IMR-90 (cell line): ENCODE measurements at regions not wholly inside any gene's neighbourhood (a gene's known extent, or its start where the extent isn't known, plus 50 kb on each side); places are given as distances from the start of the nearest gene placed in this dataset.

ENCODE experiments used
- ATAC-seq: fragments of 200-7000 bp; cut with Tn5 transposase; 2 replicates; pipeline ENCODE4 v1.9.1; 2020; ENCODE audit warnings: low read depth, mild to moderate bottlenecking, moderate library complexity
- BruUV-seq: library from RNA; stranded (reverse); fragments of 400-500 nt; replicated peaks from 2 replicates; lab custom pipeline; 2021; lab: Mats Ljungman, UMichigan
- CTCF ChIA-PET: fragments of 300-600 bp; formaldehyde crosslinking; extraction: SDS; loops from one replicate; lab custom pipeline; 2021; ENCODE audit warnings: antibody characterized with exemption; lab: Yijun Ruan, JAX
- POLR2A ChIA-PET: fragments of 300-600 bp; sonication (Branson Sonifier 250); formaldehyde crosslinking; loops from one replicate; lab custom pipeline; 2022; ENCODE audit warnings: antibody characterized with exemption; ENCODE audit not compliant: unreplicated experiment; lab: Charles Lee
- DNase-seq: peaks from one replicate; pipeline ENCODE4 v3.0.0; 2013
- H2AFZ ChIP-seq: replicated peaks from 2 replicates; pipeline ENCODE3; 2013; ENCODE audit warnings: low read length, mild to moderate bottlenecking; ENCODE audit not compliant: poor library complexity
- H2AK5ac ChIP-seq: 2 replicates; pipeline ENCODE4 v1.6.1; 2013; ENCODE audit warnings: low read depth, low read length, inconsistent platforms
- H2AK9ac ChIP-seq: replicated peaks from 2 replicates; pipeline ENCODE3; 2013; ENCODE audit warnings: mild to moderate bottlenecking, low read depth, low read length, moderate library complexity; ENCODE audit not compliant: poor library complexity
- H2BK120ac ChIP-seq: 2 replicates; pipeline ENCODE4 v1.6.1; 2013; ENCODE audit warnings: low read depth, low read length, inconsistent platforms
- H2BK15ac ChIP-seq: 3 replicates; pipeline ENCODE4 v1.6.1; 2013; ENCODE audit warnings: low read depth, low read length, inconsistent platforms
- H2BK20ac ChIP-seq: 2 replicates; pipeline ENCODE4 v1.6.1; 2013; ENCODE audit warnings: low read depth, mild to moderate bottlenecking, inconsistent platforms, low read length, moderate library complexity
- H2BK5ac ChIP-seq: 2 replicates; pipeline ENCODE4 v1.6.1; 2013; ENCODE audit warnings: mild to moderate bottlenecking, low read depth, low read length, inconsistent platforms; ENCODE audit not compliant: poor library complexity, severe bottlenecking
- H3K14ac ChIP-seq: replicated peaks from 2 replicates; pipeline ENCODE4 v1.6.1; 2013; ENCODE audit warnings: low read depth, low read length, inconsistent platforms
- H3K18ac ChIP-seq: 2 replicates; pipeline ENCODE4 v1.6.1; 2013; ENCODE audit warnings: low read depth, low read length, control low read depth
- H3K23ac ChIP-seq: 2 replicates; pipeline ENCODE4 v1.6.1; 2013; ENCODE audit warnings: low read depth, low read length, inconsistent platforms
- H3K27ac ChIP-seq: 2 replicates; pipeline ENCODE4 v1.5.1; 2013; ENCODE audit warnings: mild to moderate bottlenecking, control low read depth, low read length; ENCODE audit not compliant: insufficient read depth
- H3K27me3 ChIP-seq: 2 replicates; pipeline ENCODE4 v1.6.1; 2013; ENCODE audit warnings: low read length; ENCODE audit not compliant: control insufficient read depth, insufficient read depth
- H3K36me3 ChIP-seq: 2 replicates; pipeline ENCODE4 v1.6.1; 2013; ENCODE audit warnings: low read length, mixed read lengths; ENCODE audit not compliant: control insufficient read depth, insufficient read depth
- H3K4ac ChIP-seq: 2 replicates; pipeline ENCODE4 v1.6.1; 2013; ENCODE audit warnings: low read depth, low read length, inconsistent platforms
- H3K4me1 ChIP-seq: 2 replicates; pipeline ENCODE4 v1.6.1; 2013; ENCODE audit warnings: low read length, mixed read lengths; ENCODE audit not compliant: control insufficient read depth, insufficient read depth
- H3K4me2 ChIP-seq: 2 replicates; pipeline ENCODE4 v1.6.1; 2013; ENCODE audit warnings: low read depth, mild to moderate bottlenecking, control low read depth, low read length, moderate library complexity
- H3K4me3 ChIP-seq: 2 replicates; pipeline ENCODE4 v1.5.1; 2013; ENCODE audit warnings: low read depth, mild to moderate bottlenecking, control low read depth, low read length, moderate library complexity; ENCODE audit not compliant: insufficient read depth
- H3K56ac ChIP-seq: 2 replicates; pipeline ENCODE4 v1.6.1; 2013; ENCODE audit warnings: low read length, inconsistent platforms; ENCODE audit not compliant: insufficient read depth; ENCODE audit errors: extremely low read depth
- H3K79me1 ChIP-seq, 2 experiments: 2 replicates each; pipeline ENCODE4 v1.6.1; 2013; ENCODE audit warnings: low read length in 2 of 2, inconsistent platforms in 1 of 2, low read depth in 1 of 2
- H3K9ac ChIP-seq: 2 replicates; pipeline ENCODE4 v1.6.1; 2013; ENCODE audit warnings: low read depth, low read length, control low read depth
- H3K9me1 ChIP-seq: 2 replicates; pipeline ENCODE4 v1.6.1; 2013; ENCODE audit warnings: low read length, inconsistent platforms; ENCODE audit not compliant: insufficient read depth
- H3K9me3 ChIP-seq: 2 replicates; pipeline ENCODE4 v1.6.1; 2013; ENCODE audit warnings: low read length; ENCODE audit not compliant: control insufficient read depth, insufficient read depth
- H4K20me1 ChIP-seq: 2 replicates; pipeline ENCODE4 v1.6.1; 2013; ENCODE audit warnings: low read length, inconsistent platforms; ENCODE audit not compliant: insufficient read depth
- H4K5ac ChIP-seq: 2 replicates; pipeline ENCODE4 v1.6.1; 2013; ENCODE audit warnings: mild to moderate bottlenecking, low read depth, low read length, control low read depth
- H4K8ac ChIP-seq, 2 experiments: 2 replicates each; pipeline ENCODE4 v1.6.1; 2013; ENCODE audit warnings: low read depth in 2 of 2, low read length in 2 of 2, control low read depth in 1 of 2, inconsistent platforms in 1 of 2
- H4K91ac ChIP-seq: 2 replicates; pipeline ENCODE4 v1.6.1; 2013; ENCODE audit warnings: low read depth, low read length, inconsistent platforms; ENCODE audit not compliant: insufficient read depth
- MXI1 ChIP-seq: IDR thresholded peaks from 2 replicates; pipeline ENCODE4 v1.6.1; 2012; ENCODE audit warnings: low read depth, mild to moderate bottlenecking, low read length, moderate library complexity, borderline replicate concordance
- RAD21 ChIP-seq: IDR thresholded peaks from 2 replicates; pipeline ENCODE4 v1.6.1; 2012; ENCODE audit warnings: low read length, improper control_type of control experiment
- WGBS, 2 experiments: methylation state at CpG; one replicate each; pipeline versions ENCODE4 v1.1.5 to v1.1.7; 2013; ENCODE audit warnings: missing lambda C conversion rate in 2 of 2; ENCODE audit not compliant: insufficient read length in 1 of 2; ENCODE audit errors: extremely low coverage in 2 of 2; 5-methylcytosine and 5-hydroxymethylcytosine counted together
- dilution Hi-C: fragments of 300-500 bp; cut with HindIII; formaldehyde crosslinking; loops from one replicate; pipeline ENCODE4 v1.14.3; 2018; ENCODE audit warnings: low sequenced_read_pairs; ENCODE audit not compliant: unreplicated experiment
- in situ Hi-C: fragments of 300-500 bp; cut with MboI; formaldehyde crosslinking; loops from 3 replicates; pipeline ENCODE4 v1.14.3; 2019; ENCODE audit warnings: low sequenced_read_pairs, inconsistent platforms, mixed read lengths
- intact Hi-C: fragments of 100-400 bp; cut with micrococcal nuclease; formaldehyde crosslinking; loops from 2 replicates; pipeline ENCODE4 v1.10.0; 2022

DNA sequence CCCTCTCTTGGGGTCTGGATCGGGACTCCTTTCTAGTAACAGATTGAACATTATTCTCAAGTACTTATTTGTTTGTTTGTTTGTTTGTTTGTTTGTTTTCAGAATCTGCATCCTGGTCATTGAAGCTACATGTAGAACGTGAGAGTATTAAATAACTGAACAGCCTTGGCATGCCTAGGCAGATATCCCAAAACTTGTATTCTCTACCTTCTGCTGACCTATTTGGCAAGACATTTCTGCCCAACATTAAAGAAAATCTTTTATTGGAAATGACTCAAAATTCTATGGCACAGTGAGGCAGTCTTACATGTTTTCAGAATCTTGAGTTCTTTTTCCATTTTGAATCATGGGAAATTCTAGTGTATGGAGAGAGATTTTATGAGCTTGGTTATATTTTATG, 165.1 kb upstream of the CNOT2 start:
- CTCF ChIA-PET = interaction anchor here (0.7 kb wide), 1 partner anchor 278 kb away, joined by 3 read pairs; no protein-coding TSS in a partner anchor
- no peak overlapping the region for H3K23ac ChIP-seq
- no peak overlapping the region for H2BK20ac ChIP-seq
- H3K9me3 ChIP-seq = no peaks in the 10 kb centered on the region
- BruUV-seq = no TSS peak
- POLR2A ChIA-PET = no interaction called here
- no peak overlapping the region for H2AK5ac ChIP-seq
- H3K9me1 ChIP-seq = no peaks in the 10 kb centered on the region
- H3K79me1 ChIP-seq = no peaks in the 10 kb centered on the region
- H3K4me3 ChIP-seq = no peak overlapping the region
- no peak for DNase-seq
- no peak overlapping the region for H2BK120ac ChIP-seq
- no peaks in the 10 kb centered on the region for H3K27me3 ChIP-seq
- no peak for TF ChIP-seq RAD21
- no peak for TF ChIP-seq MXI1
- no CpG with 5 or more reads among the region's 2 CpGs for WGBS, 2 experiments
- ATAC-seq = no peak
- H3K4me2 ChIP-seq = no peak overlapping the region
- no peaks in the 10 kb centered on the region for H3K36me3 ChIP-seq
- H3K18ac ChIP-seq = no peak overlapping the region
- H3K4ac ChIP-seq = no peak overlapping the region
- H2BK15ac ChIP-seq = no peak overlapping the region
- H4K20me1 ChIP-seq = no peaks in the 10 kb centered on the region
- no peak overlapping the region for H4K91ac ChIP-seq
- no peak overlapping the region for H2AFZ ChIP-seq
- no peak overlapping the region for H4K8ac ChIP-seq
- intact Hi-C loops (no loop called here), dilution Hi-C loops (no loop called here), in situ Hi-C loops (no loop called here)
- no peak overlapping the region for H2BK5ac ChIP-seq
- no peaks in the 10 kb centered on the region for H3K4me1 ChIP-seq
- H3K14ac ChIP-seq = no peak overlapping the region
- no peak overlapping the region for H3K56ac ChIP-seq
- H2AK9ac ChIP-seq = no peak overlapping the region
- no peak overlapping the region for H3K27ac ChIP-seq
- H4K5ac ChIP-seq = no peak overlapping the region
- H3K9ac ChIP-seq = no peak overlapping the region
